ENCODE measurements at regions not wholly inside any gene's neighbourhood (a gene's known extent, or its start where the extent isn't known, plus 50 kb on each side); places are given as distances from the start of the nearest gene placed in this dataset.
"Not testable (repeated sequence)": the region's sequence is repeated elsewhere in the genome, so short reads cannot be mapped to it uniquely, and the experiment has no call there.

DNA sequence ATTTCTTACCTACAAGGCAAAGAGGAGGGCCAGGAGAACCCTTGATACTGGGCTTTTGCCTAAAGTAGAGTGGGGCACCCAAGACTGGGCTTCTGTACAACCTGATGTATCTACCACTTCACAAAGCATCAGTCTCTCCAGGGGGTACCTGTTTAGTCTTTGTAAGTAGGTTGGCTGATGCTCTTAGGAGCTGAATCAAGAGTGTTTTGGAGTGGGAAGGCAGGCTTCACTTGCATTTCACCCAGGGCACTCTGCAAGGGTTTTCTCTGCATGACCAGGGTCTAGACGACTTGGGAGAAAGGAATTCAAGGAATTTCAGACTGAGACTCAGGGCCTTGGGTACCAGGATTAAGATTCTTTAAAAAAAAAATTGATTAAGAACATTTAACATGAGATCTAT, 361.5 kb downstream of the RFC3 start:
- H3K9me3 ChIP-seq (replicated peaks; ENCODE audit: low read length) = no peaks in the 10 kb centered on the region
- no peak overlapping the region for H3K4me2 ChIP-seq (ENCODE audit: low read length)
- no peak overlapping the region for H3K4me3 ChIP-seq (ENCODE audit: low read length)
- H3K27me3 ChIP-seq (ENCODE audit: control insufficient read depth, insufficient read depth, low read length) = no peaks in the 10 kb centered on the region
- no peak overlapping the region for H3K9ac ChIP-seq (ENCODE audit: low read depth, low read length)
- no peaks in the 10 kb centered on the region for H3K36me3 ChIP-seq (ENCODE audit: insufficient read depth, low read length)
- peaks cover 12% of the 10 kb centered on the region for H3K4me1 ChIP-seq (ENCODE audit: control insufficient read depth, insufficient read depth, low read length)

DNA sequence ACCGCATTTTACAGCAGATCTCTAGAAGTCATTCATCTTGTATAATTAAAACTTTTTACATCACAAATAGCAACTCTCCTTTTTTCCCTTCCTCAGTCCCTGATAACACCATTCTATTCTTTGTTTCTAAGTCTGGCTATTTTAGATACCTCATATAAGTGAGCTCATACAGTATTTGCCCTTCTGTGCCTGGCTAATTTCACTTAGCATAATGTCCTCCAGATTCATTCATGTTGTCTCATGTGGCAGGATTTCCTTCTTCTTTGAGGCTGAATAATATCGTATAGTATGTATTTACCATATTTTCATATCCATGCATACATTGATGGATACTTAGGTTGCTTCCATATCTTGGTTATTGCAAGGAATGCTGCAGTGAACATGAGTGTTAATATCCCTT, 362.0 kb downstream of the RFC3 start:
- no peaks in the 10 kb centered on the region for H3K27me3 ChIP-seq (ENCODE audit: control insufficient read depth, insufficient read depth, low read length)
- H3K9me3 ChIP-seq (replicated peaks; ENCODE audit: low read length) = no peaks in the 10 kb centered on the region
- peaks cover 12% of the 10 kb centered on the region for H3K4me1 ChIP-seq (ENCODE audit: control insufficient read depth, insufficient read depth, low read length)
- H3K4me2 ChIP-seq (ENCODE audit: low read length) = no peak overlapping the region
- no peaks in the 10 kb centered on the region for H3K36me3 ChIP-seq (ENCODE audit: insufficient read depth, low read length)
- no peak overlapping the region for H3K9ac ChIP-seq (ENCODE audit: low read depth, low read length)
- no peak overlapping the region for H3K4me3 ChIP-seq (ENCODE audit: low read length)

DNA sequence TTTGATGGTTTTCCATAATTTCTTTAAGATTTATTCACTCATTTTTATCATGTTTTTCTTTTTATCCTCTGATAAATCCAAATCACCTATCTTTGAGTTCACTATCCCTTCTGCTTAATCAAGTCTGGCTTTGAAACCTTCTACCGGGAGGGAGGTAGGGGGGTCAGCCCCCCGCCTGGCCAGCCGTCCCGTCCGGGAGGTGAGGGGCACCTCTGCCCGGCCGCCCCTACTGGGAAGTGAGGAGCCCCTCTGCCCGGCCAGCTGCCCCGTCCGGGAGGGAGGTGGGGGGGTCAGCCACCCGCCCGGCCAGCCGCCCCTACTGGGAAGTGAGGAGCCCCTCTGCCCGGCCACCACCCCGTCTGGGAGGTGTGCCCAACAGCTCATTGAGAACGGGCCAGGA, 363.3 kb downstream of the RFC3 start:
- H3K9ac ChIP-seq (ENCODE audit: low read depth, low read length); H3K36me3 ChIP-seq (ENCODE audit: insufficient read depth, low read length); H3K9me3 ChIP-seq (replicated peaks; ENCODE audit: low read length); H3K4me3 ChIP-seq (ENCODE audit: low read length); H3K27me3 ChIP-seq (ENCODE audit: control insufficient read depth, insufficient read depth, low read length); H3K4me2 ChIP-seq (ENCODE audit: low read length): not testable (repeated sequence)
- H3K4me1 ChIP-seq (ENCODE audit: control insufficient read depth, insufficient read depth, low read length) = peaks cover 12% of the 10 kb centered on the region

DNA sequence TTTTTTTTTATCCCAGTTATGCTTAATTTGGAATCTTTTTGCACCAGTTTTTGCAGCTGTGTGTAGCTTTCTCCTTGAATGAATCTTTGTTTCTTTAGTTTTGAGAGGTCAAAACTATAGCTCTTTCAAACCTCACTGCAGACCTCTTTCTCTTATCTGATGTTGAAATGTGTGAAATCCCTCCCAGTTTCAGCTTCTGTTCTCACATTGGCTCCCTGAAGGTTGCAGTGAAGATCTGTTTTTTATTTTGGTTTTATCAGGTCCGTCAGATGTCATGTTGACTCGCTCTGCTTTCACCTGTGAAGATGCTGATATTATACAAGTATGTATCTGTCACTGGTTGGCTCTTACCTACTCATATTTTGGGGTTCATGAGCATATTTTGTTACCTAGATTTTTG, 372.0 kb downstream of the RFC3 start:
- no peaks in the 10 kb centered on the region for H3K9me3 ChIP-seq (replicated peaks; ENCODE audit: low read length)
- no peaks in the 10 kb centered on the region for H3K36me3 ChIP-seq (ENCODE audit: insufficient read depth, low read length)
- H3K4me1 ChIP-seq (ENCODE audit: control insufficient read depth, insufficient read depth, low read length) = no peaks in the 10 kb centered on the region
- H3K27me3 ChIP-seq (ENCODE audit: control insufficient read depth, insufficient read depth, low read length) = no peaks in the 10 kb centered on the region
- no peak overlapping the region for H3K4me3 ChIP-seq (ENCODE audit: low read length)
- H3K4me2 ChIP-seq (ENCODE audit: low read length) = no peak overlapping the region
- H3K9ac ChIP-seq (ENCODE audit: low read depth, low read length) = no peak overlapping the region

DNA sequence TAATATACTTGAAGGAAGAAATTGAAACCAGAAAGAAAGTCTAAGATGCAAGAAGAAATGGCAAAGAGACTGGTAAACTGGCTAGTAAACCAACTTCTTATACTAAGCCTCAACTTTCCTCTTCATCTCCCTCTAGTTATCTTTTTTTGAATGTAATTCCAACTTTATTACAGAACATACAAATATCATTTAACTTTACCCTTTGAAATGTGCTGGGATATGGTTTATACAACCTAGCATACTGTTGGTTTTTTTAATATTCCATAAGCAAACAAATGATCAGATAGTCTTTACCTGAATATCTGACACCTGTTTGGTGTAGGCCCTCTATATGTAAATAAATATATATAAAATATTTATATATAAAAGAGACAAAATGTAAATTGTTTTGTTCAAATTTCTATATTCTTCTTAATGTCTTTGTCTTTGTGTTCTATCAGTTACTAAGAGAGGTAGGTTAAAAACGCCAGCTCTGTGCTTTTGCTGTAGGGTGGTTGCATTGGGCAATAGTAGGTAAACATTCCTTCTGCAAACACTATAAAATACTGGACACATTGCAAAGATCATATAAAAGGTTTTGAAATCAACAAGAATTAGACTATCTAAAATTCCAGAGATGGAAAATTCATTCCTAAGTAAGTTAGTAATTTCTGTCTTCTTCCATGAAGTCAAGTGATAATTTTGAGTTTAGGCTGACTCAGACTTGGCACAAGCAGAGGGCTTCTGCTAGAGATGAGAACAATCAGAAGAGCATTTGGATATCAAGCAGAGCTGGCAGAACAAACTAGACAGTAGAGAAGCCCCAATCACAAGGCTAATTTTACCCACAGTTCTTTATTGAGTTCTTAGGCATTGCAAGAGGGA, 383.3 kb downstream of the RFC3 start:
- no peaks in the 10 kb centered on the region for H3K27me3 ChIP-seq (ENCODE audit: control insufficient read depth, insufficient read depth, low read length)

DNA sequence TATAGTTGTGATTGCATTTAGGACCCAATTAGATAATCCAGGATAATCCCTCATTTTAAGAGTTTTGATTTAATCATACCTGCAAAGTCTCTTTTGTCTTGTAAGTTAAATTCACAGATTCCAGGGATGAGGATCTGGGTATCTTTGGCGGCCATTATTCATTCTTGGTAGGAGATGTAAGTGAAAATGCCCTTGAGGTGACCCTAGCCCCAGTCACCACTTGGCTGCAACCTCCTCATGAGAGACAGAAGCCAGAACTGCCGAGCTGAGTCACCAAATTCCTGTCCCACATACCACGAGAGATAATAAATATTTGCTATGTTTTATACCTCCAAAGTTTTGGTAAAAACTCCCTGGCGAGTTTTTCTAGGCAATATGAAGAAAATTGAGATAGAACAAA, 389.4 kb downstream of the RFC3 start:
- Histone ChIP-seq H3K4me3 (ENCODE audit: low read length) (no peak overlapping the region), H3K27me3 (ENCODE audit: control insufficient read depth, insufficient read depth, low read length) (no peaks in the 10 kb centered on the region), H3K9ac (ENCODE audit: low read depth, low read length) (no peak overlapping the region), H3K4me2 (ENCODE audit: low read length) (peak overlapping the region; percentile 51), H3K9me3 (replicated peaks; ENCODE audit: low read length) (no peaks in the 10 kb centered on the region), H3K4me1 (ENCODE audit: control insufficient read depth, insufficient read depth, low read length) (peaks cover 20% of the 10 kb centered on the region), H3K36me3 (ENCODE audit: insufficient read depth, low read length) (no peaks in the 10 kb centered on the region)

More for the DNA sequence above, 383.3 kb downstream of the RFC3 start:
- Histone ChIP-seq H3K4me3 (ENCODE audit: low read length) (no peak overlapping the region), H3K4me1 (ENCODE audit: control insufficient read depth, insufficient read depth, low read length) (peaks cover 11% of the 10 kb centered on the region), H3K4me2 (ENCODE audit: low read length) (no peak overlapping the region), H3K9ac (ENCODE audit: low read depth, low read length) (peak overlapping the region; percentile 28), H3K36me3 (ENCODE audit: insufficient read depth, low read length) (no peaks in the 10 kb centered on the region), H3K9me3 (replicated peaks; ENCODE audit: low read length) (no peaks in the 10 kb centered on the region)

DNA sequence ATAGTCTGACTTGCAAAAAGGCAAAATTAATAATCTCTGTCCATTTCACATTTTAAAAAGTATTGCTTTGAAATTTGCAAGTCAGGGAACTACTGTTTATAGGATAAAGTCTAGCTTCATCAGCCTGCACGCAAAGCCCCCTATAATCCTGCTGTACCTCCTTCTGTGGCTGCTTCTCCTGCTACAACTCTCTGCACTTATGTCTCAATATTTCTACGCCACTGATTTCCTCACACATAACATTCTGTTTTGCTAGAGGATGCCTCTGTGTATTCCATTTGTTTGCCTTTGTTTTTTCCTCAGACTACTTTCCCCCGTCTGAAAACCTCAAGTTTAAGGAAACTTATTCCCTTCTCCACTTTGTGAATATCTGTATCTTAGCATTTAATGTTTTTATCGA, 389.9 kb downstream of the RFC3 start:
- Histone ChIP-seq H3K36me3 (ENCODE audit: insufficient read depth, low read length) (no peaks in the 10 kb centered on the region), H3K27me3 (ENCODE audit: control insufficient read depth, insufficient read depth, low read length) (no peaks in the 10 kb centered on the region), H3K4me1 (ENCODE audit: control insufficient read depth, insufficient read depth, low read length) (peaks cover 16% of the 10 kb centered on the region), H3K4me3 (ENCODE audit: low read length) (no peak overlapping the region), H3K4me2 (ENCODE audit: low read length) (peak overlapping the region; percentile 32), H3K9me3 (replicated peaks; ENCODE audit: low read length) (no peaks in the 10 kb centered on the region), H3K9ac (ENCODE audit: low read depth, low read length) (no peak overlapping the region)

DNA sequence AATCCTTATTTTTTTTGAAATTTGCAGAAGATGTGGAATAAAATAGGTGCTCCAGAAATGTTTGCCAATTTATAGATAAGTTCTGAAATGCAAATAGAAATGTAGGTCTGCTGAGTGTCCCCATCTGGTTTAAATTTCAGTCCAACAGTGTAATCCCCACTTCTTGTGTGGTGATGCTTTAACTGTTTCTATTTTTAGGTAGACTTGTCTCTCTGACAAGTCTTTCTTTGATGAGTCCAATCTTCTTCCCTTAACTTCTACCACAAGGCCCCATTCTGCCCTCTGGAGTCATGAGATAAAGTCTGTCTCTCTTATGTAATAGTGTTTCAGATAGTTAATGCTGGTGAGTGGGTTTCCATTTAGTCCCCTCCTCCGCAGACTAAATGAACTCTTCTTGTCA, 390.4 kb downstream of the RFC3 start:
- H3K4me1 ChIP-seq (ENCODE audit: control insufficient read depth, insufficient read depth, low read length) = peaks cover 16% of the 10 kb centered on the region
- no peak overlapping the region for H3K4me2 ChIP-seq (ENCODE audit: low read length)
- no peaks in the 10 kb centered on the region for H3K36me3 ChIP-seq (ENCODE audit: insufficient read depth, low read length)
- no peak overlapping the region for H3K9ac ChIP-seq (ENCODE audit: low read depth, low read length)
- H3K4me3 ChIP-seq (ENCODE audit: low read length) = no peak overlapping the region
- H3K27me3 ChIP-seq (ENCODE audit: control insufficient read depth, insufficient read depth, low read length) = no peaks in the 10 kb centered on the region
- no peaks in the 10 kb centered on the region for H3K9me3 ChIP-seq (replicated peaks; ENCODE audit: low read length)

DNA sequence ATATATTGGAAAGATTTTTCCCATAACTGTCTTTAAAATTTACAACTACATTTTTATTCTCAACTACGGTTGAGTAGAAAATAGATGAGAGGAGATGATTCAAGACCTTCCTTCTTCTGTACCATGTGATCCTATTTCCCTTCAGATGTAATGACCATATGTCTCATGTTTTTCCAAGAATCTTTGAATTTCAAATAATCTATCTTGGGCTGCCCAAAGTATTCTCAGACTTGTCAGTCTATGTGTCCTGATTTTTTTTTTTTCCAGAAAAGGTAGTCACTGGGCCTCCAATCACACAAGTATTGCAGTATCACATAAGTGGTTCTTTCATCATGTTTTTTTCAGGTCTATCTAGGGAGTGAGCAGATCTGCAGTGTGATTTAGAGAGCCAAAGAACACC, 392.4 kb downstream of the RFC3 start:
- H3K36me3 ChIP-seq (ENCODE audit: insufficient read depth, low read length) = no peaks in the 10 kb centered on the region
- no peak overlapping the region for H3K4me2 ChIP-seq (ENCODE audit: low read length)
- no peak overlapping the region for H3K9ac ChIP-seq (ENCODE audit: low read depth, low read length)
- no peak overlapping the region for H3K4me3 ChIP-seq (ENCODE audit: low read length)
- H3K27me3 ChIP-seq (ENCODE audit: control insufficient read depth, insufficient read depth, low read length) = no peaks in the 10 kb centered on the region
- no peaks in the 10 kb centered on the region for H3K9me3 ChIP-seq (replicated peaks; ENCODE audit: low read length)
- peaks cover 16% of the 10 kb centered on the region for H3K4me1 ChIP-seq (ENCODE audit: control insufficient read depth, insufficient read depth, low read length)

DNA sequence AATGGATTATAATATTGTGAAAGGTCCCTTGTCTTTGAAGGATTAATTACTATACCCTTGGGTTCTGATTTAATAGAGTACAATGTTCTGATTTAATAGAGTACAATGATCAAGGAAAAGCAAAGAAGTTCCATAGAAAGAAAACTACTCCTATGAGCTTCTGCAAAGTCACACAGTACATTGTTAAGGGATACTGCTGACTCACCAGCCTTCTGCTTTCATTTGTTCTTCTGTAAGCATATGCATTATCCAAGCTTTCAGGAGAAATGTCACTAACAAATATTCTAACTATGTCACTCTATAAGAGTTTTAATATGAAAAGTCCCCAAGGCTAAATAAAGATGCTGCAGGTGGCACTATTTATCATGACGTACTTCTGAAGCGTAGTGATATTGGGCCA, 396.7 kb downstream of the RFC3 start:
- Histone ChIP-seq H3K9me3 (replicated peaks; ENCODE audit: low read length) (no peaks in the 10 kb centered on the region), H3K9ac (ENCODE audit: low read depth, low read length) (no peak overlapping the region), H3K4me2 (ENCODE audit: low read length) (no peak overlapping the region), H3K4me1 (ENCODE audit: control insufficient read depth, insufficient read depth, low read length) (no peaks in the 10 kb centered on the region), H3K4me3 (ENCODE audit: low read length) (no peak overlapping the region), H3K27me3 (ENCODE audit: control insufficient read depth, insufficient read depth, low read length) (no peaks in the 10 kb centered on the region), H3K36me3 (ENCODE audit: insufficient read depth, low read length) (no peaks in the 10 kb centered on the region)

DNA sequence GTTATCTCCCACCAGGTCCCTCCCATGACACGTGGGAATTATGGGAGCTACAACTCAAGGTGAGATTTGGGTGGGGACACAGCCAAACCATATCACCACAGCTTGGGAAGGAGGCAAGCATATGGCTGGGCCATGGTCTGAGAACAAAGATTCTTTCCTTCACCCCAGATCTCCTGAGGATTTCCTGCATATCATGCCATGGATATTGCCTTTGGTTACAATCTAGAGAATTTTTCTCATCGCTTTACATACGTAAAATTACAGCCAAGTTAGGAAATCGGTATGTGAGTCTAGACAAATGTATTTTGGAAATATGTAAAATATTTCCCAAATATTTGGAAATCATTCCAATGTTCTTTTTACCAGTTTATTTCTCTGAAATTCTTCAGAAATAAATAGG, 398.3 kb downstream of the RFC3 start:
- no peak overlapping the region for H3K4me3 ChIP-seq (ENCODE audit: low read length)
- no peaks in the 10 kb centered on the region for H3K36me3 ChIP-seq (ENCODE audit: insufficient read depth, low read length)
- H3K27me3 ChIP-seq (ENCODE audit: control insufficient read depth, insufficient read depth, low read length) = no peaks in the 10 kb centered on the region
- no peaks in the 10 kb centered on the region for H3K9me3 ChIP-seq (replicated peaks; ENCODE audit: low read length)
- no peak overlapping the region for H3K9ac ChIP-seq (ENCODE audit: low read depth, low read length)
- no peaks in the 10 kb centered on the region for H3K4me1 ChIP-seq (ENCODE audit: control insufficient read depth, insufficient read depth, low read length)
- H3K4me2 ChIP-seq (ENCODE audit: low read length) = no peak overlapping the region

DNA sequence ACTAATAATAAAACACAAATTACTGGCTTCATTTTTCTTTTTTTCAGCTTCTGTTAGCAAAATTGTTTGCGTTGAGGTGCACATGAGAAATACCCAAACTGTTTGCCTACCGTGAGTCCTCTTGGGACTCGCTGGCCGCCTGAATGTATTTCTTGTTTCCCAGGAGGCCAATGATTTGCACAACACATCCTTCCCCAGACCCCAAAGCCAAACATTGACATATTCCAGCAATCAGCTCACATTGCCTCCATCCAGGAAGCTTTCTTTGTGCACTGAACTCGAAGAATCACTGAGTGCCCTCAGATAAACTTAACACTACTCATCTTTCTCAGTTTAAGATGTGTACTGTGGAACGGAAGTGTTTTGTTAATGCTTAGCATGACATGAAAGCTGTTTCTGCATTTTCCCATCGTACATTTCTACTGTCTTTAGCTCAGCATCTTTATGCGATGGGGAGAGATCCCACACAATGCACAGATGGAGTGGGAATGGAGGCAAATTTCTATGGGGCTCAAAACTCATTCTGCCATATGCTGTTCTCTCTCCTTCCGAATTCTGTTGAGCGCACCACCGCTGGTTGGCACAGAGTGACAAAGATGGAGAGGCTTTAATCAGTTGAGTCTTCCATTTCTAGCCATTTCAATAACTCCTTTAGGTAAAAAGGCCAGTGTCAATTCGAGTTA, 399.5 kb downstream of the RFC3 start:
- H3K9ac ChIP-seq (ENCODE audit: low read depth, low read length) = no peak overlapping the region
- no peaks in the 10 kb centered on the region for H3K4me1 ChIP-seq (ENCODE audit: control insufficient read depth, insufficient read depth, low read length)
- no peaks in the 10 kb centered on the region for H3K9me3 ChIP-seq (replicated peaks; ENCODE audit: low read length)
- no peaks in the 10 kb centered on the region for H3K36me3 ChIP-seq (ENCODE audit: insufficient read depth, low read length)
- no peak overlapping the region for H3K4me3 ChIP-seq (ENCODE audit: low read length)
- H3K27me3 ChIP-seq (ENCODE audit: control insufficient read depth, insufficient read depth, low read length) = no peaks in the 10 kb centered on the region
- H3K4me2 ChIP-seq (ENCODE audit: low read length) = no peak overlapping the region

All from skeletal muscle satellite cell (primary cell).